AG04449 (cell line): ENCODE measurements at regions not wholly inside any gene's neighbourhood (a gene's known extent, or its start where the extent isn't known, plus 50 kb on each side); places are given as distances from the start of the nearest gene placed in this dataset.
"Not testable (repeated sequence)": the region's sequence is repeated elsewhere in the genome, so short reads cannot be mapped to it uniquely, and the experiment has no call there.

Experiments
- CTCF ChIA-PET: fragments of 350-600 bp; formaldehyde crosslinking; extraction: SDS; loops from one replicate; lab custom pipeline; 2021; ENCODE audit warnings: antibody characterized with exemption; lab: Yijun Ruan, JAX
- POLR2A ChIA-PET: fragments of 400-600, 350-600 bp; formaldehyde crosslinking; extraction: SDS; loops from one replicate; lab custom pipeline; 2020; ENCODE audit warnings: antibody characterized with exemption, inconsistent platforms; lab: Yijun Ruan, JAX
- DNase-seq: peaks from one replicate; pipeline ENCODE4 v3.0.0-alpha.2; 2010; ENCODE audit warnings: low read depth, low spot score
- H3K4me3 ChIP-seq: 2 replicates; pipeline ENCODE4 v1.5.1; 2011; ENCODE audit warnings: low read depth, mild to moderate bottlenecking, control low read depth, low read length
- CTCF ChIP-seq: IDR thresholded peaks from one replicate; pipeline ENCODE4 v1.5.1; 2011; ENCODE audit warnings: mild to moderate bottlenecking, moderate library complexity, low read length, control low read depth, inconsistent platforms; ENCODE audit not compliant: insufficient read depth; ENCODE audit errors: missing control alignments

GRCh38 chr5:98334946-98335345 is 438.5 kb upstream of the RGMB start:
- no peak for TF ChIP-seq CTCF
- no peak overlapping the region for H3K4me3 ChIP-seq
- DNase-seq: no peak
- CTCF ChIA-PET: interaction anchor here (1.3 kb wide), 2 partner anchors 15 to 434 kb away, joined by 3 to 4 read pairs; no protein-coding TSS in a partner anchor
- POLR2A ChIA-PET: no interaction called here

- no peak for TF ChIP-seq CTCF
- no peak for DNase-seq
- CTCF ChIA-PET: no interaction called here
- POLR2A ChIA-PET: no interaction called here
- H3K4me3 ChIP-seq: no peak overlapping the region
Observed at GRCh38 chr5:98339141-98339848, 434.2 kb upstream of the RGMB start.

GRCh38 chr5:98341038-98342032 is 432.1 kb upstream of the RGMB start:
- ChIA-PET POLR2A (interaction anchor here (0.7 to 1.2 kb wide), 6 partner anchors 31 to 428 kb away, joined by 3 to 7 read pairs (median 4); no protein-coding TSS in a partner anchor), CTCF (interaction anchor here (0.7 to 2.4 kb wide), 4 partner anchors 16 to 807 kb away, joined by 3 to 13 read pairs (median 6); no protein-coding TSS in a partner anchor)
- DNase-seq: peak; percentile 92
- no peak overlapping the region for H3K4me3 ChIP-seq
- TF ChIP-seq CTCF: no peak

- H3K4me3 ChIP-seq, POLR2A ChIA-PET: not testable (repeated sequence)
- CTCF ChIA-PET: interaction anchor here (1.0 to 1.5 kb wide), 2 partner anchors 428 to 1112 kb away, joined by 3 to 5 read pairs; no protein-coding TSS in a partner anchor
Observed at GRCh38 chr5:98342958-98343660, 430.4 kb upstream of the RGMB start.

GRCh38 chr5:98349251-98349989 is 424.0 kb upstream of the RGMB start:
- peak; percentile 37 for TF ChIP-seq CTCF
- CTCF ChIA-PET: interaction anchor here (0.7 to 4.0 kb wide), 5 partner anchors 420 to 1181 kb away, joined by 3 to 63 read pairs (median 3); partner anchors contain the start of gene RGMB
- POLR2A ChIA-PET: interaction anchor here (0.7 to 1.2 kb wide), 2 partner anchors 243 to 419 kb away, joined by 3 to 4 read pairs; no protein-coding TSS in a partner anchor
- H3K4me3 ChIP-seq: no peak overlapping the region; the same call in 1 of the 2 replicates
- DNase-seq: peak; percentile 63

More at GRCh38 chr5:98342958-98343660, 430.4 kb upstream of the RGMB start:
- DNase-seq: not testable (repeated sequence)

- POLR2A ChIA-PET: interaction anchor here (1.2 kb wide), 1 partner anchor 419 kb away, joined by 4 read pairs; no protein-coding TSS in a partner anchor
- DNase-seq: no peak
- CTCF ChIA-PET: interaction anchor here (0.8 to 4.0 kb wide), 5 partner anchors 420 to 1168 kb away, joined by 3 to 63 read pairs (median 6); partner anchors contain the start of gene RGMB
- no peak for TF ChIP-seq CTCF
- no peak overlapping the region for H3K4me3 ChIP-seq
Observed at GRCh38 chr5:98349990-98350365, 423.5 kb upstream of the RGMB start.
